ENCODE measurements at regions not wholly inside any gene's neighbourhood (a gene's known extent, or its start where the extent isn't known, plus 50 kb on each side); places are given as distances from the start of the nearest gene placed in this dataset.
A peak's percentile ranks its signal among the peaks of the same experiment; 100 is the strongest.

DNA sequence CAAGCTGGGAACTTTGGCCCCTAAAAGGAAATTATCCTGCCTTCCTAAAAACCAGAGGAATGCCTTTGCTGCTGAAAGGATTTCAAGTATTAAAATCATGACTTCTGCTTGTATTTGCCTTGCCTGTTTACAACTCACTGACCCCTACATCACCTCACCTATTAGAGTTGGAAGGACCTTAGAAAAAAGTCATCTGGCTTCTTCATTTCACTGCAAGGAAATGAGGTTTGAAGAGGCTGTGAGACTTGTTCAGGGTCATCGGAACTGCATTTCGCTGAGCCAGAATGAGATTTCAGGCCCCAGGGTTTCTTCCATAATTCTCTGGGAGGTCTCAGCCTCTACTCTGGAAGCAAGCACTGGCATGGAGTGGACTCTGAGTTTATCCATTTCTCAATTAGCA is 304.1 kb downstream of the BUD13 start:
- no peak for DNase-seq

DNA sequence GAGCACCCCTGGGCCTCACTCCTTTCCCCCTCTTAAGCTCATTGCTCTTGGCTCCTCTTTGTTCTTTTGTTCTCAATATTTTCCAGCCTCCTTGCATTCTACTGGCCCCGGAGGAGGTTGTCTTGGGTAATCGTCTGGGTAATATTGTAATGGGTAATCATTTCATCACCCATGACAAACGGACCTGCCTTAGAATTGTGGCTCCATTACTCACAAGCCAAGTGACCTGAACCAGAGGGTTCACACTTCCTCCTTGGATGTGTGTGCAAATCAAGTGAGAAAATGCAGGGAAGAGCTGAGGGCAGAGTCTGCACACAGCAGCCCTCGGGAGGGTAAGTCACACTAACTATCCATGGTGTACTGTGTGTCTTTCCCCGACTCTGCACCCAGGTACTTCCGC is 305.0 kb downstream of the BUD13 start:
- DNase-seq, result peak in 1 of 4 experiments; percentile 0

GRCh38 chr11:116466801-116467200 is 306.0 kb downstream of the BUD13 start:
- no peak for DNase-seq

- no peak for DNase-seq
These were observed 306.6 kb downstream of the BUD13 start for GRCh38 chr11:116466191-116466590.

GRCh38 chr11:116465056-116465455 is 307.7 kb downstream of the BUD13 start:
- DNase-seq, result no peak

DNA sequence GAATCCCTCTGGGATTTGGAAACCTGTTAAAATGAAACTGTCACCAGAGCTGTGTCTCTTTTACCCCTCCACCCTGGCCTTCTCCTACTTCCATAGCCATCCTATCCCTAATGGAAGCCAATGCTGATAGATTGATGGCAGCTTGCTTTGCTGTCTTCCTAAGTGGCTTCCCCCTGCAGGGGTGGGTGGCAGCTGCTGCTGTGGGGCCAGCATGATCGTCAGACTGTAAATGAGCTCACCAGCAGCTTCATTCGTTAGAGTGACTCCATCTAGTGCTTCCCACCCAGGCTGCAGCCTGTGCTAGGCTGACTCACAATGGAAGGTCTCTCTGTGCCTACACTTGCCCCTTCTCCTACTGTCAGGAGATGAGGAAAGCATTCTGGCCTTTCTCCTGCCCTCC is 311.0 kb downstream of the BUD13 start:
- DNase-seq, result no peak

DNA sequence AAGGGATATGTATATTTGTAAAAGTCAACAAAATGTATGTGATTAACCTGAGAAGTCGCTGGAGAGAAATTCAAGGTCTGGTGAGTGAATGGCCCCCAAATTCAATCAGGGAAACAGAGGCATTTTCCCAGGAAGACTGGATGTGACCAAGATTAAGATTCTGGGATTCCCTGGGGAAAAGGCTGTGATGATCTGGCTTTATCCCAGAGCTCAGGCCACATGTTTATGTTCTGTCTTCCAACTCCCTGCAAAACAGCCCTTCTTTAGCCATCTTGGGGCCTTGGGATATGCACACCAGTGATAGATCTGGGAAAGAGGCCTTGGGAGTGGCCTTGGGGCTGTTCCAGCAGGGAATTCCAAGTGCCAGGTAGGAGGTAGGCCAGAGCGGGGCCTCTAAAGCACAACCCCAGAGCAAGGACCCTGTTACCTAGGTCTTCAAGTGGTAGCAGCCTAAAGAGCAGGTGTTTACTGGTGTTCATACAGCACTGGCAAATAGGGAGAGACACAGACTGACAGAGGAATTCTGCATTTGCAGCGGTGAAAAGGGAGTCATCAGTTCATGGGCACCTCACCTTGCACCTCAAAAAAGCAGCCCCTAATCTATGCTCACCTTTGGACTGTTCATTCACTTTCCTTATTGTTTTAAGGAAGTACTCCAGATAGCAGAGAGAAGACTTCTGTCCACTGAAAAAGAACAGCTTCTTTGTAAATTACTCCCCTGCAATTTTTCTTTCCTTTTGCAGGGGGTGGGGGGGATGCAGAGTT is 312.4 kb downstream of the BUD13 start:
- DNase-seq, result no peak

DNA sequence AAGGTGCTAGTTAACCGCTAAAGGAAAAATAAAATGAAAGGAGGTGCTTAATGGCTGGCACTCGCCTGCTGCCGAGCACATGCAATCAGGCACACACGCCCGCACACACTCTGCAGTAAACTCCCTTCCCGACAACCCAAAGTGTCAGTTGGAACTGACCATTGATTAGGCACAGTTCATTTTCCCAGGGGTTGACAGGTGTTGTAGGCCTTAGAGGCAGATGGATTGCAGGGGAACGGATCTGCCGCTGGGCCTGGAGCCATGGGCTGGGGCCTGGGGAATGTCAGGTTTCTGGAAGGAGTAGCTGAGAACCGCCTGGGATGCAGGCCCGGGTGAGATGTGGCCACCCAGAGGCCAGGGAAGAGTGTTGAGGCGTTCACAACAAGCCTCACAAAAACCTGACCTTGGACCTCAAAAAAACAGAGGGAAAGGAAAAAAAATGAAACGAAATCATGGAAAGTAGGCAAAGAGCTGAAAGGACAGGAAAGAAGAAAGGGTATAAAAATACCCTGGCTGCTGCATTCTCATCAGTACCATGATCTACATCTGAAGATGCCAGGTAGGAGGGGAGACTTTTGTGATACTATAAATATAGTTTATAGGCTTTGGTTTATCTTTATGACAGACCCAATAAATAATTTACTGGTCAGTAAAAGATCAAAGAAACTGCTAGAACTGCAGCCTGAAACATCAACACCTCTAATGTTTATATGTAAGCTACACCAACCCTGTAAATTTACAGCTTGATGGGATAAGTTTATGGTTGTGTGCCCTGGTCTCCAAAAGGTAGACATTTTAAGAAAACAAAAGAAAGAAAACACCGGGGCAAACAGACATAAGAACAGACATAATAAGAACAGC is 313.4 kb downstream of the BUD13 start:
- no peak for DNase-seq

DNA sequence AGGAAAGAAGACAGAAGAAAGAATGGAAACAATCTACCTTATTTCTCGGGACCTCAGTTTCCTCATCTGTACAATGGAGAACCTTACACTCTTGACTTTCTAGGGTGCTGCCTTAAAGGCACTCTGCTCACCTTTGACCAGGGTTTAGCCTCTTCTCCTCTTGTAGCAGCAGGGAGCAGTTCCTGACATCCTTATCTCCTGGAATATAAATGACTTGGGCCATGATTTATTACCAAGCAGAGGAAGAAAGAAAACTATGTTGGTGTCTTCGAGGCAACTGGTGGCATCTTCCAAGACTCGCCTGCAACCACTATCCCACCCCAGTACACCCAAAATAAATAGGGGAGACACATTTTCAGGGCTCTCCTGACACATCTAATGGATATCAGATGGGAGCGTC is 314.2 kb downstream of the BUD13 start:
- no peak for DNase-seq

DNA sequence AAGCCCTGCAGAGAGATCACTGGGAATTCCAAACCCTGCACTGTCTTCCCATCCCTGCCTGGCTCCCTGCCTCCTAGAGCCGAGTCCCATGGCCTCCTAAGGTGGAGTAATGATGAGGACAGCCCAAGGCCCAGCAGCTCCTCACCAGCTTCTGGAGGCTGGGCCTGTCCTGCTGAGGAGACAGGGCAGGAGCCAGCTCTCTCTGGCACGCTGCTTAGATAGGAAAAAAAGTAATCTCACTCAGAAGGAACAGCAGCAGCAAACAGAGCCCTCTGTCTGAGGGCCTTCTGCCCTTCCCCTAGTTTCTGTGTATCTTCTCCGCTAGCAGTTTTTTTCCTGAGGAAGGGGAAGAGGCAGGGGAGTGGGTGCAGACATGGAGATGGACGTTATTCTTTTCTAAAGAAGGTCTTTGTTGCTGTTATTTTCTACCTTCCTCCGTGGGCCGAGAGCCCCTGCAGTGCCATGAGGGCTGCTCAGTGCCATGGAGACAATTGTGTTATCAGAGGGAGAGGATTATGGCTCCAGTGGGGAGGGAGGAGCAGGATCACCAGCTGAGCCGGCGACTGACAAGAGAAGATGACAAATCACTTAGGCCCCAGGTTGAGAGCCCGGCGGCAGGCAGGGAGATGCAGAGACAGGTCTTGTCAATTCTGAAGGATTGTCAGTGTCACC is 315.3 kb downstream of the BUD13 start:
- DNase-seq, result no peak

GRCh38 chr11:116454951-116455350 is 317.8 kb downstream of the BUD13 start:
- no peak for DNase-seq

- DNase-seq, result peak; percentile 41 to 58 (median 46)
These were observed 318.7 kb downstream of the BUD13 start for GRCh38 chr11:116454020-116454645.

GRCh38 chr11:116452461-116452860 is 320.3 kb downstream of the BUD13 start:
- no peak for DNase-seq

GRCh38 chr11:116449522-116449921 is 323.3 kb downstream of the BUD13 start:
- no peak for DNase-seq

DNA sequence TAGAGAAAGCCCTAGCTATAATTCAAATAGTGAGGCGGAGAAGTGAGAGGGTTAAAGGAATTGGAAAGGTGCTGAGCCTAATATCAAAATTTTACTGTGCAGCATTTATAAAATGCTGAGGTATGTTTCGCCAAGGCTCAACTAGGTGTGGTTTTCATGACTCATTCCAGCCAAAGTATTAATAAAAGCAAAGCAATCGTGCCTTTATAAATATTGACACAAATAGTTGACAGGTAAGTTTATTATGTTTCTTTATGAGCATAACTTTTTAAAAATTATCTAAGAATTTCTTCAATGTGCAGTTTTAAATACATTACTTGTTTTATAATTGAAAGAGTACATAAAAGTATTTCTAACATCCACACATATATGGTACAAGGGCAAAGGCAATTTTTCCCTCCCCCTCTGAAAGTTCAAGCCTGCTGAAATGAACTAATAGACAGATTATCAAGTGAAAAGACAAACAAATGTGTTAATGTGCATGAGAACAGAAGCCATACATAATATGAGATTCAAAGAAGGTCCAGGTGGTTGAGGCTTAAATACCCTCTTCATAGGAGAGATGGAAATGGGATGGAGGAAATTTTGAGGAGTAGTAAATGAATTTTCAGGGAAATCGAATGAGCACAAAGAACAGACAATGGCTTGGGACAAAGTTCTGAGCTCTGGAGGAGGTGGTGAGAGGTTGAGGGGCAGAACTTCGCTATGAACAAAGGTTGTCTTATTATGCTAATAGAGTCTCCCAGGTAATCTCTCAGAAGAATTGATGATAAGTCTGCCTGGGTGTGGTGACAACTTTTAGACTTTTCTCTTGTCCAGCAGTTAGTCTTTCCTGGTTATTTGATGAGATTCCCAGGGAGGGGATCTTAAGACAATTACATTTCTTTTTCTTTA is 326.5 kb downstream of the BUD13 start:
- DNase-seq, result no peak

DNA sequence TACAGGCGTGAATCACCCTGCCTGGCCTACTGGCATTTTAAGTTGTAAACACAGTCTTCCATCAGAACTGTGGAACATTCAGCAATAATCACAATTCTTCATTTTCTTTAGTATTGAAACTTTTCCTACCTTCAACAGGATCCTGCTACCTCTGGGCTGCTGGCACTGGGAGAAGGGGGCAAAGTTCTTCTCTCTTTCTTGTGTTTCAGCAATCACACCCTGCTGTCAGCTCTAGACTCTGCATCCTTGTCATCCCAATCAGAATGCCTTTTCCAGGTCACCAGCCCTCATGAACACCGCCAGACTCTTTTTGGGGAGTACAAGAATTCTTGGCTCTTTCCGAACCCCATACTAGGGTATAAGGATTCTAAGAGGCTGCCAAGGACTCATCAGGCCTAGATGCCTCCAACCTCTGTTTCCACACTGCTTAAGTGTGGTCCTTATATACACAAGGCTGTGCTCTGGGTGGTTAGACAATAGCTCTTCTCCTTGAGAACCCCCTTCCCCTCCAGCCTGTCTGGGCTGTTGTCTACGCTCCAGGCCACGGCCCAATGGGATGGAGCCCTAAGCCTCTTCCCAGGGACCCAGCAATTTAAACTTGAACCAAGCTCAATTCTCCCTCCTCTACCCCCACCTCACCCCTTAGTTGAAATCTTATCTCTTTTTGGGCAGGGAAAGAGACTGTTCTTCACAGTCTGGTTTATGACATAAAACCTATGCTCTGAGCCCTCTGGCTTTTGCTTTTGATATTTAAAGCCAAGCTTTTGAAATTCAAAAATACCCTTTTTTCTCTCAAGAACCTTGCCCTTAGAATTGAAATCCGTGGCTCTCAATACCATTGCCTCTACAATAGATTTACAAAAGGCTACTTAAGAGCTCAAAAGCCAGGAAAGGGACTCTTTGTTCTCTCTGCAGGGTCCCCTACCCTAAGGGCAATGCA is 327.4 kb downstream of the BUD13 start:
- DNase-seq, result no peak

DNA sequence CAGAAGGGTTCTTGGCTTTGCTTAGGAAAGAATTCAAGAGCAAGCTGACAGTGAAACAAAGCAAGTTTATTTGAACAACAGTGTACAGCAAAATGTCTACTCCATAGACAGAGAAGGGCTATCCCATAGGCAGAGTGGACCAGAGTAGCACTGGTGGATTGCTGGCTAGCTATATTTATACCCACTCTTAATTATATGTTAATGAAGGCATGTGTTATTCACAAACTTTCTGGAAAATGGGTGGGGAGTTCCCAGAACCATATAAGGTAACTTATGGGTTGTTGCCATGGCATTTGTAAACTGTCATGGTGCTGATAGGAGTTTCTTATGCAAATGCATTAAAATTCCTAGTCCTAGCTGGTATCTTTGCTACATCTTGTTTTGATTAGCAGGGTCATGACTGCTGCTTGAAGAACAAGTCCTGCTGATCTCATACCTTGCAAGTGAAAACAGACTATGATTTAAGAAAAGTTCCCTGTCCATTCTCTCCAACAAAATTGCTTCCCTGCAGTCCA is 330.5 kb downstream of the BUD13 start:
- no peak for DNase-seq

DNA sequence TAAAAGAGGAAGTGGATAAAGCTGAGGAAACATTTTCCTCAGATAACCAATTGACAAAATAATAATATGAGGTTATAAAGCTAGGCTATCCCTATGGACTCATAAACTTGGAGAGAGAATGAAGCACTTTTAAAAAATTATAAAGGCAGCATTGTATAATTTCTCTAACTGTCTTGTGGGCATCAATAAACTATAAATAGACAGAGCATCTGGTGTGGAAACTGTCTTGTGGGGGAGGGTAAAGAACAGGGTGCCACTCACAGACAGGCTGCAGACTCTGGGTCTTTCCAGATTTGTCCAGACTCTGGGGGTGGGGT is 333.5 kb downstream of the BUD13 start:
- peak in 1 of 4 experiments; percentile 7 for DNase-seq

GRCh38 chr11:116438651-116439360 is 334.0 kb downstream of the BUD13 start:
- no peak for DNase-seq

GRCh38 chr11:116434986-116435385 is 337.8 kb downstream of the BUD13 start:
- DNase-seq, result no peak

Measured in suppressor macrophage (primary cell).